Transverse colon (tissue), 4 donors: ENCODE measurements at regions not wholly inside any gene's neighbourhood (a gene's known extent, or its start where the extent isn't known, plus 50 kb on each side); places are given as distances from the start of the nearest gene placed in this dataset.

ENCODE experiments used
- DNase-seq: peaks from one replicate; pipeline ENCODE4 v3.0.0-alpha.2; 2019
- H3K27ac ChIP-seq, 4 donors: fragments of 200-600 bp; sonication (generic); 2 replicates each; pipeline ENCODE4 v1.5.1; 2016 to 2018; ENCODE audit warnings: inconsistent platforms in 4 of 4
- H3K27me3 ChIP-seq: fragments of 200-600 bp; sonication (generic); 2 replicates; pipeline ENCODE4 v1.5.1; 2017; ENCODE audit warnings: inconsistent platforms
- H3K36me3 ChIP-seq, 4 donors: fragments of 200-600 bp; sonication (generic); 2 replicates each; pipeline ENCODE4 v1.5.1; 2017 to 2019; ENCODE audit warnings: inconsistent platforms in 4 of 4
- H3K4me1 ChIP-seq, 4 donors: fragments of 200-600 bp; sonication (generic); 2 replicates each; pipeline ENCODE4 v1.5.1; 2017 to 2020; ENCODE audit warnings: inconsistent platforms in 4 of 4
- H3K4me3 ChIP-seq, 4 donors: fragments of 200-600 bp; sonication (generic); 1 replicate in 1 of 4; 2 replicates in 3 of 4; pipeline versions ENCODE4 v1.5.1 to v1.6.1; 2017 to 2019; ENCODE audit warnings: inconsistent platforms in 4 of 4
- H3K9me3 ChIP-seq, 2 donors: fragments of 200-600 bp; sonication (generic); 2 replicates each; pipeline ENCODE4 v1.5.1; 2017 to 2019; ENCODE audit warnings: inconsistent platforms in 2 of 2
- CTCF ChIP-seq, 5 experiments: fragments of 200-600 bp in 3 of 5; fragments of 450-650 bp in 2 of 5; sonication (generic) in 3 of 5; IDR thresholded peaks; 1 replicate in 2 of 5; 2 replicates in 3 of 5; pipeline ENCODE4 v1.5.1; 2016 to 2017; ENCODE audit warnings: antibody characterized with exemption in 5 of 5, inconsistent platforms in 3 of 5, mild to moderate bottlenecking in 2 of 5, moderate library complexity in 1 of 5
- EP300 ChIP-seq: sonication (generic); formaldehyde crosslinking; IDR thresholded peaks from one replicate; pipeline ENCODE4 v1.6.1; 2017; ENCODE audit warnings: antibody characterized with exemption, low read depth
- POLR2A ChIP-seq: fragments of 450-650 bp; IDR thresholded peaks from one replicate; pipeline ENCODE4 v1.6.1; 2016; ENCODE audit warnings: antibody characterized with exemption, mild to moderate bottlenecking, moderate library complexity
- POLR2AphosphoS5 ChIP-seq, 3 donors: sonication (generic); formaldehyde crosslinking; IDR thresholded peaks; one replicate each; pipeline ENCODE4 v1.6.1; 2016; ENCODE audit warnings: antibody characterized with exemption in 3 of 3
- WGBS, 2 donors: methylation state at CpG; one replicate each; pipeline ENCODE4 v1.1.5; 2018; ENCODE audit warnings: low coverage in 1 of 2; 5-methylcytosine and 5-hydroxymethylcytosine counted together
- in situ Hi-C, 4 donors: fragments of 200-750 bp; cut with MboI; loops; one replicate each; pipeline versions ENCODE4 v1.15.0 to v1.15.1; 2017; ENCODE audit warnings: low sequenced_read_pairs in 3 of 4, low pct_ligation_motif_present in 1 of 4, low pct_unique_long_range_greater_than_20kb in 1 of 4
- intact Hi-C: fragments of 100-400 bp; cut with DNase I; formaldehyde crosslinking; loops from one replicate; pipeline ENCODE4 v1.15.1; 2023; ENCODE audit warnings: low total_unique reads

GRCh38 chr2:163324677-163325076 lies 411.1 kb downstream of the FIGN start:
- H3K4me3 ChIP-seq, result no peak overlapping the region
- no peaks in the 10 kb centered on the region for H3K9me3 ChIP-seq
- DNase-seq, result no peak
- WGBS, 2 donors, result 58 to 69% methylated on average over 2 of the region's 2 CpGs
- H3K27me3 ChIP-seq, result no peaks in the 10 kb centered on the region
- no peaks in the 10 kb centered on the region for H3K36me3 ChIP-seq
- in situ Hi-C loops (loop anchor here in 1 of 4 donors (25.0 kb wide), 1 partner anchor 1113 kb away; no protein-coding TSS in a partner anchor), intact Hi-C loops (no loop called here)
- H3K27ac ChIP-seq, result no peak overlapping the region
- no peaks in the 10 kb centered on the region for H3K4me1 ChIP-seq
- TF ChIP-seq CTCF (IDR thresholded peaks at IDR 0.05) (no peak), POLR2A (no peak), POLR2AphosphoS5 (IDR thresholded peaks at IDR 0.05) (no peak), EP300 (no peak)

GRCh38 chr2:163319006-163319405 lies 416.8 kb downstream of the FIGN start:
- in situ Hi-C loops, result no loop called here
- Histone ChIP-seq H3K27me3 (no peaks in the 10 kb centered on the region), H3K9me3 (no peaks in the 10 kb centered on the region), H3K4me1 (no peaks in the 10 kb centered on the region), H3K27ac (no peak overlapping the region), H3K36me3 (no peaks in the 10 kb centered on the region), H3K4me3 (no peak overlapping the region)
- no peak for DNase-seq
- WGBS, 2 donors, result 69 to 93% methylated on average over 2 of the region's 2 CpGs
- intact Hi-C loops, result no loop called here
- TF ChIP-seq EP300 (no peak), POLR2AphosphoS5 (IDR thresholded peaks at IDR 0.05) (no peak), POLR2A (no peak), CTCF (IDR thresholded peaks at IDR 0.05) (no peak)

GRCh38 chr2:163314712-163315111 lies 421.1 kb downstream of the FIGN start:
- WGBS, 2 donors, result 79 to 90% methylated on average over 2 of the region's 2 CpGs
- intact Hi-C loops (no loop called here), in situ Hi-C loops (no loop called here)
- no peak for DNase-seq
- no peak for TF ChIP-seq CTCF (IDR thresholded peaks at IDR 0.05)
- TF ChIP-seq POLR2A, result no peak
- TF ChIP-seq EP300, result no peak
- TF ChIP-seq POLR2AphosphoS5 (IDR thresholded peaks at IDR 0.05), result no peak
- H3K4me1 ChIP-seq, result no peaks in the 10 kb centered on the region
- no peaks in the 10 kb centered on the region for H3K36me3 ChIP-seq
- no peak overlapping the region for H3K4me3 ChIP-seq
- H3K27me3 ChIP-seq, result no peaks in the 10 kb centered on the region
- no peak overlapping the region for H3K27ac ChIP-seq
- H3K9me3 ChIP-seq, result no peaks in the 10 kb centered on the region

GRCh38 chr2:163312713-163313112 lies 423.1 kb downstream of the FIGN start:
- H3K36me3 ChIP-seq, result no peaks in the 10 kb centered on the region
- H3K9me3 ChIP-seq, result no peaks in the 10 kb centered on the region
- no peak for TF ChIP-seq CTCF (IDR thresholded peaks at IDR 0.05)
- H3K27ac ChIP-seq, result no peak overlapping the region
- 21 to 39% methylated on average over 1 of the region's 1 CpG for WGBS, 2 donors
- intact Hi-C loops (no loop called here), in situ Hi-C loops (no loop called here)
- H3K27me3 ChIP-seq, result no peaks in the 10 kb centered on the region
- no peaks in the 10 kb centered on the region for H3K4me1 ChIP-seq
- no peak overlapping the region for H3K4me3 ChIP-seq
- no peak for DNase-seq
